HUES64 (cell line): ENCODE measurements at regions not wholly inside any gene's neighbourhood (a gene's known extent, or its start where the extent isn't known, plus 50 kb on each side); places are given as distances from the start of the nearest gene placed in this dataset.

Experiments used
- H3K27ac ChIP-seq: 2 replicates; pipeline ENCODE4 v1.7.0; 2013; ENCODE audit warnings: low read depth, low read length, inconsistent platforms
- H3K27me3 ChIP-seq: 2 replicates; pipeline ENCODE4 v1.6.1; 2013; ENCODE audit warnings: mild to moderate bottlenecking, low read length; ENCODE audit not compliant: insufficient read depth
- H3K36me3 ChIP-seq: 2 replicates; pipeline ENCODE4 v1.6.1; 2013; ENCODE audit warnings: mild to moderate bottlenecking, low read length; ENCODE audit not compliant: insufficient read depth
- H3K4me1 ChIP-seq: 2 replicates; pipeline ENCODE4 v1.6.1; 2013; ENCODE audit warnings: mild to moderate bottlenecking, low read length, moderate library complexity; ENCODE audit not compliant: insufficient read depth
- H3K4me3 ChIP-seq: 2 replicates; pipeline ENCODE4 v1.5.1; 2013; ENCODE audit warnings: mild to moderate bottlenecking, low read length, moderate library complexity
- H3K9ac ChIP-seq: 2 replicates; pipeline ENCODE4 v1.6.1; 2013; ENCODE audit warnings: mild to moderate bottlenecking, low read depth, low read length
- H3K9me3 ChIP-seq: 2 replicates; pipeline ENCODE4 v1.6.1; 2013; ENCODE audit warnings: low read depth, low read length; ENCODE audit not compliant: insufficient read depth
- WGBS: fragments of 150-250, 120-280 bp; methylation state at CpG from one replicate; pipeline ENCODE4 v1.1.7; 2013; ENCODE audit warnings: missing lambda C conversion rate; 5-methylcytosine and 5-hydroxymethylcytosine counted together

DNA sequence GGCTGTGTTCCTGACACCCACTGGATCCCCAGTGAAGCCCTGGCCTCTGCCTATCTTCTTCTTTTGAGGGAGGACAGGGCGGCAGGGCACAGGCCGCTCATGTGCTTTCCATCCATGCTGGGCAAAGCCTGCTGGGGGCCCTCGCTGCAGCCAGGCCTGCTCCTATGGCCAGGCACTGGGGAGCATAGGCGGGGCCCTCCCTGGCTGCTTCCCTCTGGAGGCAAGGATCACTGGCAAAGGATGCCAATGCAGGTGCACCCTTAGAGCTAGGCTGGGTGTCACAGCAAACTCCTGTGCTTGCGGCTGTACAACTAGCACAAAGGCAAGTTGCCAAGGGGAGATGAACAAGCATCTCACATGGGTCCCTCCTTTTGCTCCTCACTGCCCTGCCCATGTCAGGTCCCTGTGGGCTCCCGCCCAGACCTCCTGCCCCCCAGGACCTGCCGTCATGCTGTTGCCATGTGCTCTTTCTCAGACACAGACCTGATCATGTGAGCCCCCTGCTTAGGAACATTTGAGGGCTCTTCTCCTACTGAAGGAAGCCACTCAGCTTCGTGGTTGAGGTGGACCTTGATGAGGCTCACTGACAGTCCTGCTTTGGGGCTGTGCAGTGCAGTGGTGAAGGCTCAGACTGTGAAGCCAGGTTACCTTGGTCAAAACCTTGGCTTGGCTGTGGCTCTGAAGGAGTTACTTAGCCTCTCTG lies 393.6 kb downstream of the PTPRU start:
- Histone ChIP-seq H3K9ac (no peak overlapping the region), H3K4me3 (no peak overlapping the region), H3K9me3 (no peaks in the 10 kb centered on the region), H3K27me3 (no peaks in the 10 kb centered on the region), H3K4me1 (no peaks in the 10 kb centered on the region), H3K27ac (no peak overlapping the region), H3K36me3 (no peaks in the 10 kb centered on the region)
- 91% methylated on average over 8 of the region's 8 CpGs for WGBS

DNA sequence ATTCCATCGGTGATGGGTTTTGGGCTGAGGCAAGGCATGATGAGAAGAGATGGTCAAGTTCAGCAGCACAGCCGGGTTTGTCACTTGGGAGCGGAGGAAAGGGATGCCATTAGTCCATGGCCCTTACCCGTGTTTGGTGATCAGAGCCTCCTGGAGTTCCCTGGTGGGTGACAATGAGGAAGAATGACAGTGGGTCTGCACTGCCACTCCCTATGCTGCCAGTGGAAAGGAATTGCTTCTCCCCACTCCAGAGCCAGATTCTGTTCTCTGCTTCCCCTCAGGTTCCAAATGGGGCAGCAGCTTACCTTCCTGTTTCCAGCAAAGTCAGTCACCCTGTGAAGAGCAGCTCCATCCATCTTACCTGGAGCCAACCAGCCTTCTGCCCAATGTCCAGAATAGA lies 393.1 kb downstream of the PTPRU start:
- no peaks in the 10 kb centered on the region for H3K4me1 ChIP-seq
- no peaks in the 10 kb centered on the region for H3K9me3 ChIP-seq
- H3K36me3 ChIP-seq = no peaks in the 10 kb centered on the region
- H3K27me3 ChIP-seq = no peaks in the 10 kb centered on the region
- H3K4me3 ChIP-seq = no peak overlapping the region
- 66% methylated on average over 4 of the region's 4 CpGs for WGBS
- no peak overlapping the region for H3K9ac ChIP-seq
- H3K27ac ChIP-seq = no peak overlapping the region

GRCh38 chr1:29628190-29628589 lies 391.9 kb downstream of the PTPRU start:
- Histone ChIP-seq H3K27me3 (no peaks in the 10 kb centered on the region), H3K9me3 (no peaks in the 10 kb centered on the region), H3K9ac (no peak overlapping the region), H3K36me3 (no peaks in the 10 kb centered on the region), H3K4me1 (no peaks in the 10 kb centered on the region), H3K27ac (no peak overlapping the region), H3K4me3 (no peak overlapping the region)
- 73% methylated on average over 2 of the region's 2 CpGs for WGBS

DNA sequence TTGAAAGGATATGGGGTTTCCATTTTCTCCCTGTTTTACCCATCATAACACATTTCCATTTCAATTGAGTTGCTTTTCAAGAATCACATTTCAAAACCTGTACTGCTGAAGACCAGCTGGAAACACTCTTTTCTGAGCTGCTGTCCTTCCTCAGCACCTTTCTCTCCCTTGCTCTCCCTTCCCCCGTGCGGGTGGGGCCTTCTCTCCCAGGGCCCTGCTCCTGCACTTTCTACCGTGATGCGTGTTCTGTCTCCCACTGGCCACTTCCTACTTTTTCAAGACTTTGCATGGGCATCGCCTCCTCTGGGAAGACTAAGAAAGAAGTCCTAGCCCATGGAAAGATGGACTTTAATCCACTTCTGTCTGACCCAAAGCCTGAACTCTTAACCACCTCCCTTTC lies 390.4 kb downstream of the PTPRU start:
- Histone ChIP-seq H3K27ac (no peak overlapping the region), H3K4me3 (no peak overlapping the region), H3K9me3 (no peaks in the 10 kb centered on the region), H3K4me1 (no peaks in the 10 kb centered on the region), H3K36me3 (no peaks in the 10 kb centered on the region), H3K9ac (no peak overlapping the region), H3K27me3 (no peaks in the 10 kb centered on the region)
- WGBS = 89% methylated on average over 5 of the region's 5 CpGs

DNA sequence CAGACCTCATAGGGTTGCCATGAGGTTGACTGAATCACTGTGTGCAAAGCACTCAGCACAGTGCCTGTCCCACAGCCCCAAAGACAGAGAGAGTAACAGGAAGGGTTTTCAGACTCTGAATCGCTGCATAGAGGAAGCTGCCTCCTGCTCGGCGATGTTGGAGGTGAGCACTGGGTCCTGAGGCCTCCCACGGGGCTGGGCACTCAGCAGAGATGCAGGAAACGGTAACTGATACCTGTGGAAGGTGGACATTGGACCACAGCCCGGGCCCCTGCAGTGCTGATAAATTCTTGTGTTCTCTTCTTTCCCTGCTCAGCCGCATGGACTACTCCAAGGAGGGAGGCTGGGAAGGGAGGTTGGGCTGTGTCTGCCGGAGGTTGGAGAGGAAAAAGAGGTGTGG lies 389.7 kb downstream of the PTPRU start:
- Histone ChIP-seq H3K4me1 (no peaks in the 10 kb centered on the region), H3K9me3 (no peaks in the 10 kb centered on the region), H3K9ac (no peak overlapping the region), H3K27me3 (no peaks in the 10 kb centered on the region), H3K27ac (no peak overlapping the region), H3K36me3 (no peaks in the 10 kb centered on the region), H3K4me3 (no peak overlapping the region)
- 95% methylated on average over 8 of the region's 8 CpGs for WGBS

- 100% methylated on average over 1 of the region's 1 CpG for WGBS
- no peaks in the 10 kb centered on the region for H3K36me3 ChIP-seq
- H3K27me3 ChIP-seq = no peaks in the 10 kb centered on the region
- no peaks in the 10 kb centered on the region for H3K4me1 ChIP-seq
- H3K9ac ChIP-seq = no peak overlapping the region
- no peak overlapping the region for H3K27ac ChIP-seq
- H3K9me3 ChIP-seq = no peaks in the 10 kb centered on the region
- no peak overlapping the region for H3K4me3 ChIP-seq
Measured at GRCh38 chr1:29625084-29625420, 388.7 kb downstream of the PTPRU start.

- WGBS = 85% methylated on average over 9 of the region's 9 CpGs
- H3K9me3 ChIP-seq = no peaks in the 10 kb centered on the region
- no peaks in the 10 kb centered on the region for H3K36me3 ChIP-seq
- no peaks in the 10 kb centered on the region for H3K4me1 ChIP-seq
- H3K4me3 ChIP-seq = no peak overlapping the region
- H3K27ac ChIP-seq = no peak overlapping the region
- no peak overlapping the region for H3K9ac ChIP-seq
- no peaks in the 10 kb centered on the region for H3K27me3 ChIP-seq
Measured at GRCh38 chr1:29624320-29625083, 388.2 kb downstream of the PTPRU start.

DNA sequence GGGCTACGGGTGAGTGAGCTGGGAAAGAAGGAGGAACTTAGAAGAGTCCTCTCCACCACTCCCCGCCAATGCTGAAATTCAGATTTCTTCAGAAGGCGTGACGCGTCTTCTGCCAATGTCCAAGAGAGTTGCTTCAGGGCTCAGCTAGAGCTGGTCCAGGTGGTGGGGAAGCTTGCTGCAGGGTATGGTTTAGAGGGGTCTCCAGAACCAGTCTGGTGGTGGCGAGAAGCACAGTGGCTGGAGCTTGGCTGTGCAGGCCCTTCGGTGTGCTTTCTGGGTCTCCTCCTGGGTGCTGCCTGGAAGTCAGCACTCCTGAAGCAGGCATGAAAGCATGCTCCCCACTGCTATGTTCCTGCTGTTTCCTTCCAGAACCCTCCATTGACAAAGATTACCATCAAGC lies 387.2 kb downstream of the PTPRU start:
- Histone ChIP-seq H3K36me3 (no peaks in the 10 kb centered on the region), H3K27ac (no peak overlapping the region), H3K27me3 (no peaks in the 10 kb centered on the region), H3K4me3 (no peak overlapping the region), H3K9ac (no peak overlapping the region), H3K9me3 (no peaks in the 10 kb centered on the region), H3K4me1 (no peaks in the 10 kb centered on the region)
- WGBS = 92% methylated on average over 7 of the region's 7 CpGs

- no peak overlapping the region for H3K9ac ChIP-seq
- H3K4me3 ChIP-seq = no peak overlapping the region
- no peaks in the 10 kb centered on the region for H3K36me3 ChIP-seq
- no peaks in the 10 kb centered on the region for H3K9me3 ChIP-seq
- WGBS = 93% methylated on average over 11 of the region's 11 CpGs
- no peak overlapping the region for H3K27ac ChIP-seq
- no peaks in the 10 kb centered on the region for H3K27me3 ChIP-seq
- no peaks in the 10 kb centered on the region for H3K4me1 ChIP-seq
Measured at GRCh38 chr1:29621826-29622435, 385.6 kb downstream of the PTPRU start.

- Histone ChIP-seq H3K9me3 (no peaks in the 10 kb centered on the region), H3K36me3 (no peaks in the 10 kb centered on the region), H3K9ac (no peak overlapping the region), H3K4me3 (no peak overlapping the region), H3K4me1 (no peaks in the 10 kb centered on the region), H3K27ac (no peak overlapping the region), H3K27me3 (no peaks in the 10 kb centered on the region)
- 93% methylated on average over 7 of the region's 7 CpGs for WGBS
Measured at GRCh38 chr1:29620631-29621030, 384.3 kb downstream of the PTPRU start.

- no peak overlapping the region for H3K4me3 ChIP-seq
- H3K27ac ChIP-seq = no peak overlapping the region
- H3K27me3 ChIP-seq = no peaks in the 10 kb centered on the region
Measured at GRCh38 chr1:29607236-29607635, 370.9 kb downstream of the PTPRU start.

More at GRCh38 chr1:29607236-29607635, 370.9 kb downstream of the PTPRU start:
- Histone ChIP-seq H3K9ac (no peak overlapping the region), H3K36me3 (no peaks in the 10 kb centered on the region), H3K9me3 (peaks cover 61% of the 10 kb centered on the region), H3K4me1 (no peaks in the 10 kb centered on the region)
